GM19240 (cell line): ENCODE measurements at regions not wholly inside any gene's neighbourhood (a gene's known extent, or its start where the extent isn't known, plus 50 kb on each side); places are given as distances from the start of the nearest gene placed in this dataset.

ENCODE experiments used
- DNase-seq: peaks from one replicate; pipeline ENCODE4 v3.0.0; 2011; ENCODE audit warnings: low spot score; ENCODE audit not compliant: insufficient read length

DNA sequence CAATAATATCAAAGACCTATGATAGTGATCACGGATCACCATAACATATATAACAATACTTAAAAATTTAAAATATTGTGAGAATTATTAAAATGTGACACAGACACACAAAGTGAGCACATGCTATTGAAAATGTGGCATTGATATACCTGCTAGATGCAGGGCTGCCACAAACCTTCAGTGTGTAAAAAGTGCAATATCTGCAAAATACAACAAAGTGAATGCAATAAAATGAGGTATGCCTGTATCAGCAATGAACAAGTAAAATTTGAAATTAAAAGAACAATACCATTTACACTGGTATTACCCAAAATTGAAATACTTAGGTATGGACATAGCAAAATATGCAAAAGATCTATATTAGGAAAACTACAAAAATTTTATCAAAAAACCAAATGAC, 1217.8 kb upstream of the PCDH20 start:
- DNase-seq, result no peak

DNA sequence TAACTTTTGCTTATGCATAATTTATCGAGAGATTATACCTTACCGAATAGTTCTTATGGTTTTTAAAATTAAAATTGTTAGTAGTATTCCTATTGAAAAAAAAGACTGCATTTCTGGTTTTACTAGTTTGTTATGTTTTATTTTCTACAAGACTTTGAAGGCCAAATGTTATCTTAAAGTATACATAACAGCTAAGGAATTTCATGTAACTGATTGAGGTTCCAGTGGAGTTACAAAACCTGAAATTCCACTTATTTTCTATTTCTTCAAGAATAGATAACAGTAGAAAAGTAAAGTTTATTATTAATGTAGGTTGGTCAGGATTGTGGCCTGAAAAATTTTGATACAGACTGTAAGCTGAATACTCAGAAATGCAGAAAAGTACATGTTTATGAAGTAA, 1216.0 kb upstream of the PCDH20 start:
- DNase-seq, result no peak

- no peak for DNase-seq
Observed at GRCh38 chr13:62631124-62631523, 1215.5 kb upstream of the PCDH20 start.

- DNase-seq, result no peak
Observed at GRCh38 chr13:62629618-62630017, 1214.0 kb upstream of the PCDH20 start.

DNA sequence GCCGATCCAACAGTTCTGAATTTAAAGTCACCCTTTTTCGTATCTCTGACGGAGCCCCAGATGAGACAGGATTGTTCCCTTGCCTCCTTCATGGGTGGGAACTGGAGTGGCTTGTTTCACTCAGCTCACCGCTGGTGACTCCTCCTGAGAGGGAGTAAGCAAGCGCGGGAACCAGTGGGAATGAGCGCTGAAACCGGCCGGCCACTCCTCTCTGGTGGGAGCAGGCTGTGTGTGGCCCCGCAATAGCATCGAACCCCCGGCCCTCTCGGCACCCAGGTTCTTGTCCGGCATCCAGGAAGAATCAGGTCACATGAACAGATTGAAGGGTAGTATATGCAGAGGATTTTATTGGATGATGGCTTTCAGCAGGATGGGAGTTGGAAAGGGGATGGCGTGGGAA, 1211.6 kb upstream of the PCDH20 start:
- no peak for DNase-seq

GRCh38 chr13:62626771-62627170, 1211.1 kb upstream of the PCDH20 start:
- DNase-seq, result no peak

- no peak for DNase-seq
Observed at GRCh38 chr13:62625214-62625881, 1209.7 kb upstream of the PCDH20 start.

GRCh38 chr13:62613819-62614218, 1198.2 kb upstream of the PCDH20 start:
- DNase-seq, result no peak

- no peak for DNase-seq
Observed at GRCh38 chr13:62611343-62611742, 1195.7 kb upstream of the PCDH20 start.

- no peak for DNase-seq
Observed at GRCh38 chr13:62598708-62599107, 1183.1 kb upstream of the PCDH20 start.

- no peak for DNase-seq
Observed at GRCh38 chr13:62595976-62596375, 1180.3 kb upstream of the PCDH20 start.

DNA sequence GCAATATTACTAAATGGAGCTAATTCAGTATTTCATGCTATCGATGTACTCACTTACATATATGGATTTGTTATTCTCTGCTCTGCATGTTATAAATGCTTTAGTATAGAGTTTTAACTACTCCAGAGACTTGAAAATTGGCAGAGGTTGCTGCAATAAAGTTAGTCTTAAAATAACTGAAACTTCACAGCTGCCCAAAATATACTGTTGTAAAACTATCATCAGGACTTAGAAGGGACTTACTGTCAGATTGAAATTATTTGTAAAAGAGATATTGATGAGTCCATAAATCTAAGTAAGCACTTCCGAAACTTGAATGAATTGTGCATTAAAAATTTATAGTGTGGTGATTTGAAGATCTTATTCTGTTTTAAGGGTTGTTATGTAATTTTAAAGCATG, 1178.2 kb upstream of the PCDH20 start:
- no peak for DNase-seq

DNA sequence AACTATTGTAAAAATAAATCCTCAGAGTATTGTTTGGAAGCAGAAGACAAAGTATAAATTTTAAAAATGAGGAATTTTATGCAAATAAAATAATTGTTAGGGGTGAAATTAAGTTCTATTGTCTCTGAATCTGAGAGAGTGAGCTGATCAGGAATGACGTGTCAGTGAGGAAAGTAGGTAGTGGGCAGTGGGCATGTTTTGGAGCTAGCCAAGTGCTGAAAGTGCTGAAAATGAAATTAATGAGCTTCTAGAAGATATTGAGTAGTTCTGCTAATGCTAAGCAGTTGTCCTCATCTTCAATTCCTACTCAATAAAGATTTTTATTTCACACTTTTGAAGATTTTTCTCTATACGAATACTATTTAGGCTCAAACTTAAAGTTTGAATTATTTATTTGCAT, 1167.8 kb upstream of the PCDH20 start:
- no peak for DNase-seq

GRCh38 chr13:62578402-62578801, 1162.8 kb upstream of the PCDH20 start:
- DNase-seq, result no peak

DNA sequence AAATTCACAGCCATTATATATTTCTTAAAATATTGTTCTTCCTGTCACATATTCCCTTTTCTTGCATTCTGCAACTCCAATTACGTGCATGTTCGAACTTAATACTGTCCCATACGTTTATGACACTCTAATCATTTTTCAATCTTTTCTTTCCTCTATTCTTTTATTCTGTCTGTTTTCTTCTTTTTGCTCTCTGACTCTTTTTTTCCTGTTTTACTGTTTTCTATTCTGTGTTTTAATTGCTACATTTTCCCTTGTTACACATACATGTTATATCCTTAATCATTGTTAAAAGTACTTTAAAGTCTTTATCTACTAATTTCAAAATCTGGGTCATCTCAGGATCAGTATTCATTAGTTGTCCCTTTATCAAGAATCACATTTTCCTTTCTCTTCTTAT, 1149.1 kb upstream of the PCDH20 start:
- DNase-seq, result no peak

DNA sequence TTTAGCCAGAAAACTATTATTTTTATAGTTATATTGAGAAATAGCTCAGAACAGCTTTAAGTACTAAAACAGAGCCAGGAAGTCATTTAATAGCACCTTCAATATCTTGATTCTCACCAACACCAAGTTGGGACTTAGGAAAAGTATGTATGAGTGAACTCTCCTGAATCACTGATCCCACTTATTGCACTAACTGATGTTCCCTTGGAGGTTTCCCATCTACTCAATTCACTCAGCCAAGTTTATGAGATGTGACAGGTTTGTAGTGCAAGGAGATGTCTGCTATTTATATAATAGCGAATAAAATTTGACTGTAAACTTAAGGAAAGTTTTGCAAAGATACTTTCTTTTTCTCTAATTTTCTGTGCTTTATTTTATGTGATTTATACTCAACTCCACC, 1147.6 kb upstream of the PCDH20 start:
- no peak for DNase-seq

GRCh38 chr13:62556978-62557377, 1141.3 kb upstream of the PCDH20 start:
- DNase-seq, result no peak

GRCh38 chr13:62551588-62551987, 1135.9 kb upstream of the PCDH20 start:
- no peak for DNase-seq

DNA sequence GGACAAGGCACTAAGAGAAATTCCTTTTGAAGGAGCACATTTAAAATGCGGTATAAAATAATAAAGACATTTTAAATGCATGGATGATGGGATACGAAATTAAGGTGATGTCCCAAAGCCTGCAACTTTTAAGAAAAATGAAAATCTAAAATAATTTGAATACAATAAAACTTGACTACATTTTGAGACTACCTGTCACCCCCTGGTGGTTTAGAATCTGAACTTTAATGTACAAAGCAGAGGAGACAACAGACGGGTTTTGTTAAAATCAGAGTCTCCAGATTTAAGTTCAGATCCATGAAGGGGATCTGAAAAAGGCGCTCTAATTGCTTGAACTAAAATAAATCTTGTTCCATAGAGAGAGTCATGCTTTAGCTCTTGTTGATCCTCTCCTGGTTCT, 1129.3 kb upstream of the PCDH20 start:
- no peak for DNase-seq

DNA sequence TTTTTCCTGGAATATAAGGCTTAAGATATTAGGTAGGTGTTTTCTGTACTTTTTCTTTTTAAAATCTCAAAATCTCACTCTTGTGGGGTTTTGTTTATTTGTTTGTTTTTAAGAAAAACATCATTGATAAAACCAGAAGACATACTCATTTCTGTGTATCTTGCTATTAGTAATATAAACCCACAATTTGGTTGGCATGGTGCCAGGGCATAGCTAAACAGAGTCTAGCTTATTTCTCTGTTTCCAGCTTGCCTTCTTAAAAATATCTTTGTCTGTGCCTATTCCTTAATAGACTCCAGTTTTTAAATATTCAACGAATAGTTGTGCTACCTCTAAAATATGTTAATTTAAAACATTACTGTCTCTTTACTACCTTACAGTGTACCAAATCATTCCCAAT, 1121.9 kb upstream of the PCDH20 start:
- DNase-seq, result no peak

DNA sequence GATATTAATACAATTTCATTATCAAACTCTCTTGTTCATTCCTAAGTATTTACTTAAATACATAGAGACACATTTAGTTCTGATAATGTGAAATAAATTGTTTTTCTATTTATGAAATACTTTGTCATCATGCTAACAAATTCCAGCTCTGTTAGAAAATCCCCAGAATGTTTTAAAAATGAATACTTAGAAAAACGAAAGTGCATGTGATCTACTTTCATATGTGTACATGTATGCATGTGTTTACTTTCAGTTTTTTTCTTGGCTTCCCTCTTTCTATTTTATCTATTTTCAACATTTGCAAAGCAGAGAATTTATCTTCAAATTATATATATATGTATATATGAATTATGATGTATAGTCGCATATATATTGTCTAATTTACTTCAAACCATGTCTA, 1110.0 kb upstream of the PCDH20 start:
- DNase-seq, result no peak

- no peak for DNase-seq
Observed at GRCh38 chr13:62524498-62524897, 1108.8 kb upstream of the PCDH20 start.

DNA sequence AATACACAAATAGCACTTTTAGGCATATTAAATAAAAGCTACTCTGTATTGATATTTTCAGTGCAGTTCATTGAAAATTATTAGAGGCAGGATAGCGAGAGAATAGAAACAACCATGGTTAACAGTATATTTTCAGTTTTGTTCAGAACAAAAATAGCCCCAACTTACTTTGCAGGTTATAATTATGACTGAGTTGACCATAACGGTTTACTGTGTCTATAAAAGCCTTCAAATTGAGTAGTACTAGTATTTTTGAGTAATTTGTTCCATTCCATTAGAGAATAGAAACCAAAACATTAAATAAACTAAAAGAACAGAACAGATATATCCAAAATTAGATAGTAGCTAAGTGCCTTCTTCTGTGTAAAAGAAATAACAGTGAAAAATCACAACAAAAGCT, 1108.4 kb upstream of the PCDH20 start:
- no peak for DNase-seq
